Femur (tissue), 1 donor: ENCODE measurements at regions not wholly inside any gene's neighbourhood (a gene's known extent, or its start where the extent isn't known, plus 50 kb on each side); places are given as distances from the start of the nearest gene placed in this dataset.
"Not testable (repeated sequence)": the region's sequence is repeated elsewhere in the genome, so short reads cannot be mapped to it uniquely, and the experiment has no call there.

ENCODE experiments used
- DNase-seq: peaks from one replicate; pipeline ENCODE4 v3.0.0-alpha.2; 2017

DNA sequence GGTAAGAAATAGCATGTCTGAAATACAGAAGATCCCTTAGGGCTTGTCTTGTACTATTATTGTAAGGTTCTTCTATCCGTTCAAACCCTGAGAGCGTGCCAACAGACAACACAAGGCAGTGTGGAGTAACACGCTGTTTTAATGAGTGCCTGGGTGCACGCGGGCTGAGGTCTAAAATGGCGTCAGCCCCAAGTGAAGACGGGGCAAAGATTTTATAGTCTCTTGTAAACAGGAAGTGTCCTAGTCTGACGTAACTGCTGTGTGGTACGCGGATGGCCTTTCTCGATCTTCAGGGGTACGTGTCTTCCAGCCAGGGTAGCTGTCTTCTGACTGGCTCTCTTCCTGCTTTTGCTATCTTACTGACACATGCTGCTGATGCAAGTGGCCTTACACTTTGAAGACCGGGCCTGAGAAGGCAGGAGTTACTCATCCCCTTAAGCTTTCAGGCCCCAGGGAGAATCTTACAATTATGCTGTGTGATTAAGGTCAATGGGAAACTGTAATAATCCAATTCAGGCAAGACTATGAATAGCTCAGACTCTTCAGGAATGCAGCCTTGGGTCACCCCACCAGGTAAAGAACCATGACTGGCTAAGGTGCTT lies 1812.0 kb upstream of the CDH9 start:
- no peak for DNase-seq

DNA sequence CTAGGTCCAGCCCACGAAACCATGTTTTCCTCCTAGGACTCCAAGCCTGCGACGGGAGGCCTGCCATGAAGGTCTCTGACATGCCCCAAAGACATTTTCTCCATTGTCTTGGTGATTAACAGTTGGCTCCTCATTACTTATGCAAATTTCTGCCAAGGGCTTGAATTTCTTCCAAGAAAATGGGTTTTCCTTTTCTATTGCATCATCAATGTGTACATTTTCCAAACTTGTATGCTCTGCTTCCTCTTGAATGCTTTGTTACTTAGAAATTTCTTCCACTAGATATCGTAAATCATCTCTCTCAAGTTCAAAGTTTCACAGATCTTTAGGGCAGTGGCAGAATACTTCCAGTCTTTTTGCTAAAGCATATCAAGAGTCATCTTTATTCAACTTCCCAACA lies 1792.7 kb upstream of the CDH9 start:
- no peak for DNase-seq

DNA sequence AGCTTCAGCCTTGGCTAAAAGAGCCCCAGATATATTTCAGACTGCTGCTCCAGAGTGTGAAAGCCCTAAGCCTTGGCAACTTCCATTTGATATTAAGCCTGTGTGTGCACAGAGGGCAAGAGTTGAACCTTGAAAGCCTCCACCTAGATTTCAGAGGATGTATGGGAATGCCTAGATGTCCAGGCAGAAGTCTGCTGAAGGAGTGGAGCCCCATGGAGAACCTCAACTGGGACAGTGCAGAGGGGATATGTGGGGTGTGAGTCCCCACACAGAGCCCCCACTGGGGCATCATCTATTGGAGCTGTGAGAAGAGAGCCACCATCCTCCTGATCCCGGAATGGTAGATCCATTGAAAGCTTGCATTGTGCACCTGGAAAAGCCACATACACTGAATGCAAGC lies 1784.8 kb upstream of the CDH9 start:
- DNase-seq, result no peak

DNA sequence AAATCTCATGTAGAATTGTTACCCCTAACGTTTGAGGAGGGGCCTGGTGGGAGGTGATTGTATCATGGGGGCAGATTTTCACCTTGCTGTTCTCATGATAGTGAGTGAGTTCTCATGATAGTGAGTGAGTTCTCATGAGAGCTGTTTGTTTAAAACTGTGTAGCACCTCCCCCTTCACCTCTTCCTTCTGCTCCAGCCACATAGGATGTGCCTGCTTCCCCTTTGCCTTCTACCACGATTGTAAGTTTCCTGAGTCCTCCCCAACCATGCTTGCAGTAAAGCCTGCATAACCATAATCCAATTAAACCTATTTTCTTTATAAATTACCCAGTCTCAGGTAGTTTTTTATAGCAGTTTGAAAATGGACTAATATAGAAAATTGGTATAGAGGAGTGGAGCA lies 1783.7 kb upstream of the CDH9 start:
- no peak for DNase-seq

DNA sequence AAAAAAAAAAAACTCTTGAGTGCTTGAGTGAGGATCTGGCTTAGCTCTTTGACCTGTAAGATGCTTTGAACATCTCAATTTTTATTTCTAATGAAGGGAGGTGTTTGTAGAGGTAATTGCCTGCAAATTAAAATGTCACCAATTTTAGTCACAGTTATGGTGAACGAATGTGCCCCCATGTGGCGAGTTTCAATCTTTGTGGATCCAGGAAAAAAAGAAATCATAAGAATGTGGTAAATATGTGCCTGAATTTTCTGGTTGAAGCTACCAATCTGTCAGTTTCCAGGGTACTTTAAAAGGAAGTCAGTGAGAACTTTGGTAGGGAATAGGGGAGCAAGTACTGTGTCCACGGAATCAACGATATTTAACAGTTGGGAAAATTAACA lies 1772.4 kb upstream of the CDH9 start:
- no peak for DNase-seq

DNA sequence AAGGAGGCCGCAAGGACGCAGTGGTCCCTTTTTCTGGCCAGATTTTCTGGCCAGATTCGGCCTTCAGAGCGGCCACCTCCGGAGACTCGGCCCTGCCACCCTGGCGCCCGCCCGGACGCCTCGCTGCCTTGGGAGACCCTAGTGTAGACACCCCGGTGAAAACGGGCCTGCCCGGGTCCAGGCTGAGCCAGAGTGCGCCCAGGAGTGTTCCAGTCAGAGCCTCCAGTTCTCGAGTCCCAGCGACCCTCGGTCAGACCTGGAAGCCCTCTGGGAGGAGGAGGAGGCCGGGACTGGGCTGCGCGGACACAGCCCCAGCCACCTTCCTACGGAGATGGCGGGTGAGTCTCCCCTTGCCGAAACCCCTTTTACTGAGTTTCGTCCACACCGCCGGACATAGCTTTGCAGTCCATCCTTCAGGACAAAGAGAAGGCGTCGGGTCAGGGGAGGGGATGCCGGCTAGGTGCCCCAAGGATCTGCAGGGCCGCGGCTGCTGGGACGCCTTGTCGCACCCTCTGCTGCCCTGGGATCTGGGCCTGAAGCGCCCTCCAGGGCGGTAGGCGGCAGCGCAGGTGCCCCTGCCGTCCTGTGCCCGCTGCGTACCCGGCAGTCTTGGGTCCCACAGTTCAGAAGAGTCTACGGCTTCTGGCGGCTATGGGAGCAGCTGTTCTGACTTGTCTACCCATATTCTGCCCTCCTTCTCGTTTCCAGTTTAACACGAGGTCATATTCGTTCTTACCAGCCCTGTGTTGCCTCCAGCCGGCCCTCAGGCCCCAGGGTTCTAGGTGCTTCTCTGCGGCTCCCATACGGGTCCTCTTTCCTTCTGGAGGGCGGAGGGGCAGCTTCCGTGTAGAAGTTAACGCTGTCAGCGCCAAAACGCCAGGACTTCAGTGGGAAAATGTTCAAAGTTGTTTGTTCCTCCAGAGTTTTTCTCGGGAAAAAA lies 1771.7 kb upstream of the CDH9 start:
- no peak for DNase-seq

DNA sequence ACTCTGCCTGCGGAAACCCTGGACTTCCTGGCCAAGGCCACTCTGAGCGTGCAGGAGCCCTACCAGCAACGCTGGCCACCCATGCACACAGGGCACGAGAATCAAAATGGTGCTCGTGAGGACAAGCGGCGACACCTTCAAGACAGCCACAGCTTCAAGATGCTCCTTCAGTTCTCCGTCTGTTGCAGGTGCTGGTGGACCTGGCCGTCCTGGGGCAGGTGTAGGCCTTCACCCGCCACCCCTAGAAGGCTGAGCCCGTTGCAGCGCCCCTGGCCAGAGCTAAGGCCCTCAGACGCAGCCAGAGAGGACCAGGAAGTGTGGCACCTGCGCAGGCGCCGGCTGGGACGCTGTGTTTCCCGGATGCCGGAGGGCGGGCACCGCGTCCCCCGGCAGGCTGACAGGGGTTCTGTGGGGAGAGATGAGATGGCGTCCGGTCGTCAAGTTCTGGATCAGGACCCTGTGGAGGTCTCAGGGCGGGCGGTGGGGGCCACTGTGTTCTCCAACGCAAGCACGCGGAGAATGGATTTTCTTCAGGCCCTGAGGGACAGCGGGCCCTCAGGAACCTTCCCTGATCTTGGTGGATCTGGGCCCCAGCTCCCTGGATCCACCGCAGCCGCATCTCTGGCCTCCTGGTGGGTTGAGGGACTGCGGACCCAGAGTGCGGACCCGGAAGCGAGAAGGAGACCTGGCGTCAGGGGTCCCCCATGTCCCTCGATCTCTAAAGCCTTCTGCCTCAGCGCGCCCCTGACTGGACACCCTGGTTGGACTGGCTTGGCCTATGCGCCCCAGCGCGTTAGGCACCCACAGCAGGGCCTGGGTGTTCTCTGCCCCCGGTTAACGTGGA lies 1770.8 kb upstream of the CDH9 start:
- DNase-seq, result no peak

DNA sequence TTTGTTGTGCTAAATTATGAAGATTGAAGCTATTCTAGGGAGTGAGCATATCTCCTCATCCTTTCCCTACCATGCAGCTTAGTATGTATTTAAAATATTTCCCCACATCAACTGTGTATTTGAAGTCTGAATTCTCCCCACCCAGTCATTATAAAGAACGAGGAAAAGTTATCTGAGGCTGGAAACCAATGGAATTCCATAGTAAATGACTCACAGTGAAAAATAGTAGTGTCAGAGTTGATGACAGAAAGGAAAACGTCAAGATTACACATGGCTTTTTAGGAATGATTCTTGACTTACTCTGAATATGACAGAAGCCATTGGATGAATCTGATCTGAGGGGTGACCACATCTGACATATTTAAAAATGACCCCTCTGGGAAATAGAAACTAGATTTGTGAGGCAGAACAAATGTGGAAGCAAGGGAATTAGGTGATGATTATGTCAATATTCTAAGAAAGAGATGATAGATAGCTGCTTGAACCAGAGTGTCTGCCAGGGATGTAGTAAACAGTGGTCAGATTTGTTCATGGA lies 1768.9 kb upstream of the CDH9 start:
- DNase-seq, result no peak

DNA sequence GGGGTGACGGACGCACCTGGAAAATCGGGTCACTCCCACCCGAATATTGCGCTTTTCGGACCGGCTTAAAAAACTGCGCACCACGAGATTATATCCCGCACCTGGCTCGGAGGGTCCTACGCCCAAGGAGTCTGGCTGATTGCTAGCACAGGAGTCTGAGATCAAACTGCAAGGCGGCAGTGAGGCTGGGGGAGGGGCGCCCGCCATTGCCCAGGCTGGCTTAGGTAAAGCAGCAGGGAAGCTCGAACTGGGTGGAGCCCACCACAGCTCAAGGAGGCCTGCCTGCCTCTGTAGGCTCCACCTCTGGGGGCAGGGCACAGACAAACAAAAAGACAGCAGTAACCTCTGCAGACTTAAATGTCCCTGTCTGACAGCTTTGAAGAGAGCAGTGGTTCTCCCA lies 1760.6 kb upstream of the CDH9 start:
- not testable (repeated sequence) for DNase-seq

DNA sequence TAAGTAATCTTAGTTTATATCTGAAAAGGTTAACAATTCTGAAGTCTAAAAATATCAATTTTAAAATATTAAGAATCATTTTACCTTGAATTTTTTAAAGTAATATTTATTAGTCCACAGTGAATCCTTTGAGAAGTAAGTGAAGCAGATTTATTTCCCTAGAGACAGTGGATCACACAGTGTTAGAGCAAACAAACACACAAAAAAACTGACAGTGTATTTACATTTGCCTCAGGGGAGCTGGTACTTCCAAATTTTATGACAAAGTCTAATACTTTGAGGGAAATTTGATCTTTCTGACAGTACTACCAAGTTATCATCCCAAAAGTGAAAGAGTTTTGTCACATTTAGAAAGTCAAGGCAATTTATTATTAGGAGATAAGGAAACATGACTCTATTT lies 1750.6 kb upstream of the CDH9 start:
- DNase-seq, result no peak

DNA sequence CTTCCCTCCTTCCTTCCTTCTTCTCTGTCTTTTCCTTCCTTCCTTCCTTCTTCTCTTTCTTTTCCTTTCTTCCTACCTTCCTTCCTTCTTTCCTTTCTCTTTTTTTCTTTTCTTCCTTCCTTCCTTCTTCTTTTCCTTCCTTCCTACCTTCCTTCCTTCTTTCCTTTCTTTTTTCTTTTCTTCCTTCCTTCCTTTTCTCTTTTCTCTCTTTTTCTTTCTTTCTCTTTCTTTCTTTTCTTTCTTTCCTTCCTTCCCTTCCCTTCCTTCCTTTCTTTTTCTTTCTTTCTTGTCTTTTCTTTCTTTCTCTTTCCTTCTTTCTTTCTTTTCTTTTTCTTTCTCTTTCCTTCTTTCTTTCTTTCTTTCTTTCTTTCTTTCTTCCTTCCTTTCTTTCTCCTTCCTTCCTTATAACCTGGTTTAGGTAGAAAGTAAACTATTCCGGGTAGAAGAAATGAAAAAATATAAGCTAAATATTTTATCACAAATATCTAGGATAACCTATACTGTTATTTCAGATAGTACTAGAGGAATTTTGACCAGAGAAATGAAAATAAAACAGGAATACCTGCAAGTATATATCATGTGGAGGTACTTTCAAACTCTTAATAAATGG lies 1741.8 kb upstream of the CDH9 start:
- no peak for DNase-seq

DNA sequence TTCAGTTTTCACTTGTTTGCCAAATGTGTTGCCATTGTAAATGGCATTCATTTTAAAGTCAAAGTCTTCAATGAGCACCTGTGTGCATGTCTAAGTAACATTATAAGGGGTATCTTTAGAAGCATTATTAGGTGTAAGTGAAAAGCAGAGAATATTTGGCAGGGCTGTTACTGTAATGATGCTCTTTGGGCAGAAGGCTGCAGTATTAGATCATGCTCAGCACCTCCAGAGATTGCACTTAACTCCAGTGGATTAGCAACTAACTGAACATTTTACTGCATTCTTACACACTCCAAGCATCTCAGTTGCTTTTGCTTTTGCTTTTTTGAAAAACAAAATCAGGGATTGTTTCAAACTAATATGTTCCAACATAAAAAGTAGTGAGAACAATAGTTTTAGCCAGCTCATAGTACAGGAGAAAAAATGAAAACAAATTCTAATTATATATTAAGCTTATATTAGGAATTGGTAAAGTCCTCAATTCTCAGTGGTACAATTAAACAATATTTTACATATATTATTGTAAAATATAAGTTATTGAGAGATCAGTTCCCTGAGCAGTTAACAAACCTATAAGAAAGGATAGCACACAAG lies 1740.9 kb upstream of the CDH9 start:
- DNase-seq, result no peak

DNA sequence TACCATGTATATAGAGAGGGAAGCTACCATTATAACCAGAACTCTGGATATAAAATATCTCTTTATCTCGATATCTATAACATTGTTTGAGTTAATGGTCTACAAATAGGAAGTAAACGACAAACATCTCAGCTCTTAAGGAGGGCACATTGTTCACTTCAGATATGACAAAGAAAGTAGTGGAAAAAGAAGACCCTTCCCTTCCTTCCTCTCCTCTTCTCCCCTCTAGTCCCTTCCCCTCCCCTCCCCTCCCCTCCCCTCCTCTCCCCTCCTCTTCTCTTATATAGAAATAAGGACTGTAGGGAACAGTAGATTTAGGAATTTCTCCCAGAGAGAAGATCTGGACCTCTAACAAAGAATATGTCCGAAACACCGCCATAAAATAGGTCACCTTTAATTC lies 1731.9 kb upstream of the CDH9 start:
- no peak for DNase-seq

DNA sequence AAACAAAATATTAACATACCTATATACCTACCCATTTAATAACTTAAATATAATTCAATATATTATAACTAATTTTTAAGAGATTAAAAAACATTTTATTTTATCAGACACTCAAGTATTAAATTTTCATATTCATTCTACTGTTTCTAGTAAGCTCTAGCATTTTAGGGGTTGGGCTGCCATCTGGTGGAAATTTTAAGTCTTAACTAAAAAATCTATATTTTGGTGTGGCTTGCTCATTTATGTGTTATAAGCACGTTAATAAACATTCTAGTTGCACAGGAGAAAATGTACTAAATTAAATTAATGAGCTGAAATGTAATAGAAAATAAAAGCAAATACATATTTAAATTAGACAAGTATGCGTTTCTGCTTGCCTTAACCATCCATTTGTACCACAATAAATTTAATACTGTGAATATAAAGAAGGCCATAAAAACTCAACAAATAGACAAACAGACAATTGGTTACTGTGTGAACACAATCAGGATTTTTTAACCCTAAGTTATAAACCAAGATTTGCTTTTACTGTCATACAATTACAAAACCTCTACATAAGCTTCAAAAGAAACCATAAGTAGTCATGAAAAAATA lies 1728.3 kb upstream of the CDH9 start:
- DNase-seq, result no peak

DNA sequence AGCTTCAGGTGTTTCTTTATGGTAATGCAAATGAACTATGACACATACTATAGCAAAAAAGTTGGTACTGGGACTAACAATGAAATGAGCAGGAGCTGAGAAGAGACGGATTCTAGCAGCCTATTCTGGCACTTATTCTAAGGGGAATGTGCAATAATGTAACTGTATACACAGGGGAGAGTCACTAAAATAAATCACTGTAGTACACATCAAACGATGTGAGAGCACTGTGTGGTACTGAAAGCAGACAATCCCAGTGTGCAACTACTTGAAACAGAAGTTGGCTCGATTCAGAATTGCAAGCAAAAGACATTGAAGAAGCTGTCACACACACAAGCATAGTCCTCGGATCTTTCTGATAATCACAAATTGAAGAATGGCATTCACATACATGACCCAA lies 1713.0 kb upstream of the CDH9 start:
- DNase-seq, result no peak

DNA sequence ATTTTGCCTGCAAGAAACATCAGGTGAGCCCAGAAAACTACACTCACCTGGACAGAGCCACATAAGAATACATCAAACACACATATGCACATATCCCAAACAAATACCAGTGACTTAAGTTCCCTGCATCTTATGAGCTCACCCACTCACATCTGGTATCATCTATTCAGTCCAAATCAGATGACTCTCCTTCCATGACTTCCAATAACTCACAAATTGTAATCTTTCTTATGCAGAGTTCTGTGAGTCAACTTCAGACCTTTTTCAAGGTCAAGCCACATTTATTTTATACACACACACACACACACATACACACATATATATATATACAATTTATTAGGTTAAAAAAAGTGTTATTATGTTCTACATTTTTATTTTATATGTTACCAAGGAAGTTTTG lies 1711.9 kb upstream of the CDH9 start:
- no peak for DNase-seq

DNA sequence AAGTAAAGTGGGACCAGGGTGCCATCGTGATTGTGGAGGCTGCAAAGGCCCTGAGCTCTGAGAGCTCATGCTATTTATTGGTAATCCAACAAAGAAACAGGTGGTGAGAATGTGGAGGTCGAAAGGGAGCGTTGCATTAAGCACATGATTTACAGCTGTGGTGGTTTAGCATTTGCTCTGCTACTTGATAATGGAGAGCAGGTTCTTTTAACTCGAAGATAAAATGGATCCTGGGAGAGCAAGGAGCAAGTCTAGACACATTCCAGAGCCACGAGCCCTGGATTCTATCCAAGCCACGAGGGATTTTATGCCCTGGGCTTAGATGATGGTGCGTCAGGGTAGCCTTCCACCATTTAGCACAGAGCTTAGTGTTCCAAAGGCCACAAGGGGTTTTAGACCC lies 1710.1 kb upstream of the CDH9 start:
- DNase-seq, result no peak

DNA sequence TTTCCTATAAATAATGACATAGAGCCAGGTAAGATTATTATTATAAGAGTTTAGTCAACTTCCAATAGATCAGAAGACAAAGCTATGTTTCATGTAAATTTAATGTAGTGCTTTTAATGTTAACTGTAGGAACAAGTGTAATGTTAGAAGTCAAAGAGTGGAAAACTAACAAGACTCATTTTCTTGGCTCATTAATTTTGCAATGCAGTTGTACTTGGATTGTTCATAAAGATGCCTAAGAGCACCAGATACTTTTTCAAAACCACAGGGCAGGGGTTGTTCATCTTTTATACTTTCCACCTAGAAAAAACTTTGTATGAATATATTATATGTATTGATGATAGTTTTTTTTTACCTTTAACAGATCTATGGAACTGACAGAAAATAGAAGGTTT lies 1705.3 kb upstream of the CDH9 start:
- no peak for DNase-seq

DNA sequence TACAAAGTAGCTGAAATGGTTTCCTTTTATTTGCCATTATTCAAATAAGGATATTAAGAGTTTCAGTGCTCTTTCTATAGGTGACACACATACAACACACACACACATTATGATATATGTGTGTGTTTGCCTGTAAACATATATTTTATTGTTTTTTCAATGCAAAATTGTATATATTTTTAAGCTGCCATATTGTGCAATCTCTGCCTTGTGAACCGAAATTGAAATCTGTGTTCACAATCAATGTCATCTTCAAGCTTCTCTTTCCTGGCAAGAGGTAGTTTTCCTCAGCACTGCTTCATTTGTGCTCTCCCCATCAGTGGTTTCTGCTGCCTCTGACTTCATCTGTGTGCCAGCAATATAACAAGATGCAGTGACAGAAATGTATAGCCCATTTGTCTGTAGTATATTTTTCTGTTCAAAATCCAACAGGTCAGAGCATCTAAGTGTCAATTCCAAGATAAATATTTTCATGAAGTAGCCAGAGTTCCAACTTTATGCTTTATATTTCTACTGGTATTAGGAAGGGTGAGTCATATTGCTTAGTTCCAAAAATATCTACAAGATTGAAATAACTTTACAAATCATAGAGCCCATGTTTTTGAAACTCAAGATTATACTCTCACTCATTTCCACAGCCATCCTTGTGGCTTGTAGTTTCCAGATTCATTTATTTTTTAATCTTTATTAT lies 1704.8 kb upstream of the CDH9 start:
- no peak for DNase-seq

DNA sequence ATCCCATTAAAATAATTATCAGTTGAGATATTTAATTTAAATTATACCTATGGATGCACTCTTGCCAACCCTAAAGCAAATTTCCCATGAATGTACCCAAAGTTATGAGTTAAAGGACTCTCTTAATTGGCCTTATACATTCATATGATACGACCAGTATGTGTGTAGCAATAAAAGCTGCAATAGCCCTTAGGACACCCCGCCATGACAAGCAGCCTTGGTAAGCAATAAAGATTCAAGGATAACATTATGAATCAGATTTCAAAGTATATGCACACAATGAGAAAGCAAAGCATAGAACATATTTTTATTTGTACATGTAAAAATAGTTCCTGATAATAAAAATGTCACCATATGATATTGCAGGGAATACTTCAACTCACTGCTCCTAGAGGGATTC lies 1699.3 kb upstream of the CDH9 start:
- DNase-seq, result no peak

DNA sequence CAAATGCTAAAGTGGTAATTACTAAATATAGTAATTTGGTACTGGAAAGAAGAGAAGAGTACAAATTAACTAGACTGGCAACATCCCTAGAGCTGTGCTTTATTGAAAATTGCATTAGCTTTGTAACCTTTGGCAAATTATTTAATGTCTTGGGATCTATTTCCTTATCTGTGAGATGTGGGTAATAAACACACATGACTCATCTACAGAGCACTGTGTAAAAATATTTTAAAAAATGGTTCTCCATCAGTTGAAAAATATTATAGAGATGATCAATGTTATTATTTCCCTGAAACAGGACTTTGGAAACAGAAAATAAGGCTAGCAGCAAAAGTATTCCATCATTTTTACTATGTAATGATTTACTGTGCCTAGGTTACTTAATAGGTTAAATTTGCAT lies 1698.8 kb upstream of the CDH9 start:
- no peak for DNase-seq

DNA sequence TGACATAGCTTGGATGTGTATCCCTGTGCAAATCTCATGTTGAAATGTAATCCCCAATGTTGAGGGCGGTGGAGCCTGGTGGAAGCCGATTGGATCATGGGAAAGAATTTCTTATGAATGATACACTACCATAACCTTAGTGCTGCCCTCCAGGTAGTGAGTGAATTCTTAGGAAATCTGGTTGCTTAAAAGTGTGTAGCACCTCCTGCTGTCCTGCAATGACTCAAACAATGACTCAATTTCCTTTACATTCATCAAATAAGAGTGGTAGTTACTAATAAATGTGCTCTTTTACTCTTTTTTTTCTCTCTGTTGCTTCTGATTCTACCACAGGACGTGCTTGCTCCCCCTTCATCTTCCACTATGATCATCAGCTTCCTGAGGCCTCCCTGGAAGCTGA lies 1696.0 kb upstream of the CDH9 start:
- no peak for DNase-seq
